HepG2 (cell line): ENCODE measurements at regions not wholly inside any gene's neighbourhood (a gene's known extent, or its start where the extent isn't known, plus 50 kb on each side); places are given as distances from the start of the nearest gene placed in this dataset.

Experiments used
- ATAC-seq: fragments of 200-7000 bp; cut with Tn5 transposase; 3 replicates; pipeline ENCODE4 v1.9.1; 2020; ENCODE audit warnings: mild to moderate bottlenecking, moderate library complexity
- BruUV-seq: library from RNA; stranded (reverse); fragments of 400-500 nt; replicated peaks from 2 replicates; lab custom pipeline; 2021; lab: Mats Ljungman, UMichigan
- CTCF ChIA-PET: fragments of 300-600 bp; formaldehyde crosslinking; extraction: SDS; loops from one replicate; lab custom pipeline; 2021; ENCODE audit warnings: low total read pairs, inconsistent platforms, low intra/inter-chr PET ratio; lab: Yijun Ruan, JAX
- POLR2A ChIA-PET: fragments of 350-600 bp; sonication (Branson Sonifier 250); formaldehyde crosslinking; loops from one replicate; lab custom pipeline; 2020; ENCODE audit warnings: antibody characterized with exemption, inconsistent platforms; lab: Yijun Ruan, JAX
- DNase-seq: peaks from one replicate; pipeline ENCODE4 v3.0.0-alpha.2; 2015; ENCODE audit warnings: low spot score
- FAIRE-seq: peaks from 3 replicates; lab custom pipeline; 2011; peaks lifted over from hg19 to GRCh38; lab: Jason Lieb, UNC
- H2AFZ ChIP-seq: one replicate; pipeline ENCODE4 v1.6.1; 2011; ENCODE audit warnings: low read length, inconsistent platforms
- H3K27ac ChIP-seq: fragments of 300-600 bp; 3 replicates; pipeline ENCODE4 v1.8.0; 2011; ENCODE audit warnings: mixed run types, mild to moderate bottlenecking, mixed read lengths, low read length, inconsistent platforms; ENCODE audit not compliant: insufficient read depth; ENCODE audit errors: extremely low read length
- H3K27me3 ChIP-seq, 2 experiments: fragments of 200-600 bp in 1 of 2; 2 replicates in 1 of 2; 3 replicates in 1 of 2; pipeline versions ENCODE4 v1.6.0 to v1.8.0; 2011; ENCODE audit warnings: low read length in 2 of 2, mild to moderate bottlenecking in 2 of 2, moderate library complexity in 2 of 2, inconsistent platforms in 1 of 2; ENCODE audit not compliant: insufficient read depth in 2 of 2, control insufficient read depth in 1 of 2
- H3K36me3 ChIP-seq, 2 experiments: fragments of 200-600 bp in 1 of 2; replicated peaks in 1 of 2; 2 replicates in 1 of 2; 3 replicates in 1 of 2; pipeline versions ENCODE4 v1.5.1 to v1.8.0; 2011; ENCODE audit warnings: low read length in 2 of 2, inconsistent platforms in 1 of 2; ENCODE audit not compliant: insufficient read depth in 2 of 2, control insufficient read depth in 1 of 2
- H3K4me1 ChIP-seq: 2 replicates; pipeline ENCODE4 v1.5.1; 2012; ENCODE audit warnings: low read length, inconsistent platforms; ENCODE audit not compliant: insufficient read depth
- H3K4me2 ChIP-seq: 2 replicates; pipeline ENCODE4 v1.6.0; 2011; ENCODE audit warnings: low read depth, low read length, inconsistent platforms
- H3K4me3 ChIP-seq, 3 experiments: fragments of 200-600 bp in 1 of 3; sonication (generic), shearing (Covaris generic) in 1 of 3; replicated peaks in 1 of 3; 2 replicates each; pipeline ENCODE4 v1.5.1; 2011 to 2016; ENCODE audit warnings: low read length in 3 of 3, inconsistent platforms in 2 of 3, low read depth in 2 of 3, mild to moderate bottlenecking in 2 of 3, control low read depth in 1 of 3, mixed read lengths in 1 of 3; ENCODE audit not compliant: insufficient read depth in 1 of 3
- H3K79me2 ChIP-seq: one replicate; pipeline ENCODE4 v1.6.1; 2011; ENCODE audit warnings: low read length, inconsistent platforms; ENCODE audit not compliant: insufficient read depth
- H3K9ac ChIP-seq: 2 replicates; pipeline ENCODE4 v1.6.0; 2011; ENCODE audit warnings: mild to moderate bottlenecking, low read depth, low read length, inconsistent platforms; ENCODE audit not compliant: insufficient read depth
- H3K9me3 ChIP-seq: 2 replicates; pipeline ENCODE4 v1.5.1; 2012; ENCODE audit warnings: mild to moderate bottlenecking, low read length
- H4K20me1 ChIP-seq: 2 replicates; pipeline ENCODE4 v1.6.0; 2011; ENCODE audit warnings: inconsistent platforms, mild to moderate bottlenecking, low read length, moderate library complexity; ENCODE audit not compliant: insufficient read depth
- CEBPB ChIP-seq: IDR thresholded peaks from 2 replicates; pipeline ENCODE4 v1.6.1; 2011; ENCODE audit warnings: low read depth, low read length, improper control_type of control experiment, borderline replicate concordance
- HNF1A ChIP-seq, 2 experiments: sonication (generic) in 1 of 2; formaldehyde crosslinking in 1 of 2; IDR thresholded peaks; 2 replicates each; pipeline versions ENCODE4 v1.4.0 to v1.6.1; 2016 to 2020; ENCODE audit warnings: borderline replicate concordance in 1 of 2, low read depth in 1 of 2, mild to moderate bottlenecking in 1 of 2, missing genetic modification reagents in 1 of 2
- KDM5A ChIP-seq: fragments of 200-600 bp; sonication (generic); IDR thresholded peaks from 2 replicates; pipeline ENCODE4 v1.7.0; 2018; ENCODE audit warnings: antibody characterized with exemption, mild to moderate bottlenecking, low read length, borderline replicate concordance
- KLF16 ChIP-seq, 2 experiments: sonication (generic) in 1 of 2; formaldehyde crosslinking in 1 of 2; IDR thresholded peaks; 2 replicates each; pipeline versions ENCODE4 v1.6.1 to v1.8.0; 2016 to 2023; ENCODE audit warnings: missing genetic modification reagents in 2 of 2, missing compliant biosample characterization in 1 of 2
- ZBTB3 ChIP-seq: sonication (generic); formaldehyde crosslinking; IDR thresholded peaks from 2 replicates; pipeline ENCODE4 v1.4.0; 2020; ENCODE audit warnings: low read depth, mild to moderate bottlenecking, moderate library complexity, missing genetic modification reagents, borderline replicate concordance
- ZNF121 ChIP-seq: sonication (generic); formaldehyde crosslinking; IDR thresholded peaks from 2 replicates; pipeline ENCODE4 v1.5.0; 2020; ENCODE audit warnings: mild to moderate bottlenecking, missing genetic modification reagents
- ZNF558 ChIP-seq: sonication (generic); formaldehyde crosslinking; IDR thresholded peaks from 2 replicates; pipeline ENCODE4 v1.9.0; 2022; ENCODE audit warnings: mild to moderate bottlenecking, missing genetic modification reagents, borderline replicate concordance
- ZSCAN31 ChIP-seq: sonication (generic); formaldehyde crosslinking; IDR thresholded peaks from 2 replicates; pipeline ENCODE4 v1.5.0; 2020; ENCODE audit warnings: low read depth, mild to moderate bottlenecking, missing genetic modification reagents
- WGBS: methylation state at CpG from one replicate; pipeline ENCODE4 v1.1.6; 2017; ENCODE audit warnings: low lambda C conversion rate; 5-methylcytosine and 5-hydroxymethylcytosine counted together
- in situ Hi-C: cut with HindIII; loops from 2 replicates; pipeline ENCODE4 v1.10.0; 2017; ENCODE audit warnings: low pct_unique_long_range_greater_than_20kb; ENCODE audit not compliant: extremely low pct_ligation_motif_present
- intact Hi-C: fragments of 100-400 bp; cut with micrococcal nuclease; formaldehyde crosslinking; loops from one replicate; pipeline ENCODE4 v1.10.0; 2022; ENCODE audit not compliant: unreplicated experiment

- TF ChIP-seq ZNF558 = no peak
- TF ChIP-seq ZNF121 = no peak
- no peak for TF ChIP-seq ZBTB3
- no peak for TF ChIP-seq KDM5A
- TF ChIP-seq ZSCAN31 (CRISPR knock-in tag) = no peak
- no peak for TF ChIP-seq HNF1A (IDR thresholded peaks at IDR 0.05; ENCODE audit: low read depth)
- TF ChIP-seq HNF1A (CRISPR knock-in tag; IDR thresholded peaks at IDR 0.05; ENCODE audit: borderline replicate concordance) = no peak
Observed at GRCh38 chr10:120076996-120077706, 184.6 kb downstream of the SEC23IP start (continued).

- H3K36me3 ChIP-seq = no peaks in the 10 kb centered on the region
- H3K27ac ChIP-seq = no peak overlapping the region
- H3K4me3 ChIP-seq = no peak overlapping the region
- ATAC-seq (no peak), DNase-seq (no peak), FAIRE-seq (no peak)
- in situ Hi-C loops = no loop called here
- no peaks in the 10 kb centered on the region for H4K20me1 ChIP-seq
- no peaks in the 10 kb centered on the region for H3K9me3 ChIP-seq
- no peaks in the 10 kb centered on the region for H3K4me1 ChIP-seq
- intact Hi-C loops = no loop called here
- no peak overlapping the region for H3K4me2 ChIP-seq
- ChIA-PET POLR2A (no interaction called here), CTCF (no interaction called here)
- no peak overlapping the region for H2AFZ ChIP-seq
- H3K27me3 ChIP-seq = peaks cover 2 to 13% of the 10 kb centered on the region in 2 experiments; a peak in 3 of 5 replicates
- no peaks in the 10 kb centered on the region for H3K79me2 ChIP-seq
- H3K9ac ChIP-seq = no peak overlapping the region
- no TSS peak for BruUV-seq
- TF ChIP-seq KLF16 (CRISPR knock-in tag; IDR thresholded peaks at IDR 0.05) = no peak
- peak; percentile 45; the same call in 1 of the 2 replicates for TF ChIP-seq CEBPB
- WGBS = 41% methylated on average over 14 of the region's 14 CpGs
Observed at GRCh38 chr10:120077707-120078492, 185.4 kb downstream of the SEC23IP start.
